ENCODE measurements at regions not wholly inside any gene's neighbourhood (a gene's known extent, or its start where the extent isn't known, plus 50 kb on each side); places are given as distances from the start of the nearest gene placed in this dataset.

DNA sequence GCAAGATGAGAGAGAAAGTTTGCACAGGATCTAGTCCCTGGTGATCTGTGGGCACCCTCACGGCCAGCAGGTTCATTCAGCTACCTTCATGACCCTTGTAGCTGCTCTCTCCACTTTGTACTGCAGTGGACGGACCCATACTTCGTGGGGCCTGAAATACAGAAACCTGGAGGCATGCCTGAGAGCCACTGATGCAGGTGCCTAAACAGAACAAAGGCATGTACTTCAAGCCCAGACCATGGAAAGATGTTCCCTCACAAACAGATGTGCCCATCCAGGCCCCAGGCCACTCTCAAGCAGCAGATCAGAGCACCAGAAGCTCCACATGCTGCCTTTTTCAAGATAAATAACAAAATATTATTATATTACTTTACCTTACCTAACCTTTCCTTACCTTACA is 1629.0 kb downstream of the ARAP2 start (continued):
- TF ChIP-seq KDM5A (IDR thresholded peaks at IDR 0.05; ENCODE audit: low read length) = no peak
